ENCODE measurements at regions not wholly inside any gene's neighbourhood (a gene's known extent, or its start where the extent isn't known, plus 50 kb on each side); places are given as distances from the start of the nearest gene placed in this dataset.

DNA sequence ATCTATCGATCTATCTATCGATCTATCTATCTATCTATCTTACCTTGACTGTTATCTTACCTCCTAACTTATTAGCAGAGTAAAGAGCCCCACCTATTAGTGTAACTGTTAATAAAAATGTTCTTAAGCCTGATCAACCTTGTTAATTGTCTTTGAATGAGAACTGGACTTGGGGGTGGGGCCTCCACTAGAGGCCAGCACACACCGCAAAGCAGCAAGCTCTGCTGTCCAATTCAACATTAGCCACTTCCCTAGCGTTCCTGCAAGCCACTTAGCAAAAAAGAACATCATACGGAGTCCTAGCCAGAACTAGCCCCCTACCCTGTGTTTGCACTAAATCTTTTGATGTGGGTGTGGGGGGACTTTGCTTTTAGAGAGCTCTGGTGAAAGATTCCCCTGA lies 515.8 kb downstream of the KDM4C start:
- H3K36me3 ChIP-seq (ENCODE audit: low read length) = no peaks in the 10 kb centered on the region
- no peaks in the 10 kb centered on the region for H3F3A ChIP-seq (ENCODE audit: insufficient read depth)
- no peak overlapping the region for H3K9ac ChIP-seq (ENCODE audit: low read length)
- no peak for TF ChIP-seq EZH2phosphoT487 (conservative IDR thresholded peaks at IDR 0.05; ENCODE audit: low read length)
- TF ChIP-seq, protein P1, sequence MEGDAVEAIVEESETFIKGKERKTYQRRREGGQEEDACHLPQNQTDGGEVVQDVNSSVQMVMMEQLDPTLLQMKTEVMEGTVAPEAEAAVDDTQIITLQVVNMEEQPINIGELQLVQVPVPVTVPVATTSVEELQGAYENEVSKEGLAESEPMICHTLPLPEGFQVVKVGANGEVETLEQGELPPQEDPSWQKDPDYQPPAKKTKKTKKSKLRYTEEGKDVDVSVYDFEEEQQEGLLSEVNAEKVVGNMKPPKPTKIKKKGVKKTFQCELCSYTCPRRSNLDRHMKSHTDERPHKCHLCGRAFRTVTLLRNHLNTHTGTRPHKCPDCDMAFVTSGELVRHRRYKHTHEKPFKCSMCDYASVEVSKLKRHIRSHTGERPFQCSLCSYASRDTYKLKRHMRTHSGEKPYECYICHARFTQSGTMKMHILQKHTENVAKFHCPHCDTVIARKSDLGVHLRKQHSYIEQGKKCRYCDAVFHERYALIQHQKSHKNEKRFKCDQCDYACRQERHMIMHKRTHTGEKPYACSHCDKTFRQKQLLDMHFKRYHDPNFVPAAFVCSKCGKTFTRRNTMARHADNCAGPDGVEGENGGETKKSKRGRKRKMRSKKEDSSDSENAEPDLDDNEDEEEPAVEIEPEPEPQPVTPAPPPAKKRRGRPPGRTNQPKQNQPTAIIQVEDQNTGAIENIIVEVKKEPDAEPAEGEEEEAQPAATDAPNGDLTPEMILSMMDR (IDR thresholded peaks at IDR 0.05; ENCODE audit: insufficient read depth, low read length, poor library complexity, severe bottlenecking) = no peak
- H3K4me2 ChIP-seq (ENCODE audit: low read depth, low read length, poor library complexity, severe bottlenecking) = no peak overlapping the region
- H3K27ac ChIP-seq (ENCODE audit: low read depth, low read length) = no peak overlapping the region
- no peaks in the 10 kb centered on the region for H3K9me2 ChIP-seq (replicated peaks; ENCODE audit: insufficient read depth, low read length)
- no peaks in the 10 kb centered on the region for H3K79me2 ChIP-seq (ENCODE audit: insufficient read depth, low read length)
- no peaks in the 10 kb centered on the region for H3K27me3 ChIP-seq (ENCODE audit: low read length)
- no peak overlapping the region for H3K4me3 ChIP-seq (ENCODE audit: insufficient read depth, low read length, poor library complexity, severe bottlenecking)
- no peaks in the 10 kb centered on the region for H3K9me3 ChIP-seq (ENCODE audit: insufficient read depth, low read length)
- H4K20me1 ChIP-seq (ENCODE audit: low read depth, low read length) = no peaks in the 10 kb centered on the region
- no peak overlapping the region for H2AFZ ChIP-seq (ENCODE audit: low read depth, low read length, severe bottlenecking)

DNA sequence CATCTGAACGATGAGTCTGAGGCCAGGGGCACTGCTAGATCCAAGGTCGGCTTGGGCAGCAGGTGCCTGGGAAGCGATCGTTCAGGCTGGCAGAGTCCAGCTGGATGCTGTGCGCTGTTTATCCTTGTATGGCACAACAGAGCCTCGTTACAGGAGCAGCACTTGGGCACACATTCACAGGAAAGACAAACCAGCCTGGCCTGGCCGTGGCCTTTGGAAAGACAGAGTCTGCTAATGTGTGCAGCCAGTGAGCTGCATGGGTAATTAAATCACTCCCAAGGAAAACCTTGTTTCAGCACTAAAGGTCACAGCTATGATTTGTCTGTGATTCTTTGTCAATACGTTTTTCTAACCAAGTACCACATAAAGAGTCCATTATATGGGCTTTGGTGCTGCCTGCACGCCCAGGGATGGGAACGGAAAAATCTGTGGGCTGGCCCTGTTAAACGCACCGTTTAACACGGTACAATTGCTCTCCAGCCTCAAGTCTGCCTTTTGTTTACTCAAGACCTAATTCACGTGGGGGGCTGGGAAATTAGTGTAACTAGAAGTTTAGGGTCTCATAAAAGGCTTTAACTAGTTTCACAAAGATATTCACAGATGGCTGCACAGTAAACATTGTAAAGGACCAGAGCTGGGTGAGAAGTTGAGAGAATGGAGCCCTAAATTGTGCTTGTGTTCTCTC lies 509.3 kb downstream of the KDM4C start:
- Histone ChIP-seq H3K27ac (ENCODE audit: low read depth, low read length) (no peak overlapping the region), H3K36me3 (ENCODE audit: low read length) (no peaks in the 10 kb centered on the region), H3K79me2 (ENCODE audit: insufficient read depth, low read length) (no peaks in the 10 kb centered on the region), H3K4me2 (ENCODE audit: low read depth, low read length, poor library complexity, severe bottlenecking) (no peak overlapping the region), H3K9me3 (ENCODE audit: insufficient read depth, low read length) (no peaks in the 10 kb centered on the region), H3K4me3 (ENCODE audit: insufficient read depth, low read length, poor library complexity, severe bottlenecking) (no peak overlapping the region), H3K27me3 (ENCODE audit: low read length) (no peaks in the 10 kb centered on the region), H4K20me1 (ENCODE audit: low read depth, low read length) (no peaks in the 10 kb centered on the region), H2AFZ (ENCODE audit: low read depth, low read length, severe bottlenecking) (no peak overlapping the region), H3K9ac (ENCODE audit: low read length) (no peak overlapping the region), H3F3A (ENCODE audit: insufficient read depth) (no peaks in the 10 kb centered on the region), H3K9me2 (replicated peaks; ENCODE audit: insufficient read depth, low read length) (no peaks in the 10 kb centered on the region)
- TF ChIP-seq, protein P1 (IDR thresholded peaks at IDR 0.05; ENCODE audit: insufficient read depth, low read length, poor library complexity, severe bottlenecking) = no peak
- no peak for TF ChIP-seq EZH2phosphoT487 (conservative IDR thresholded peaks at IDR 0.05; ENCODE audit: low read length)

DNA sequence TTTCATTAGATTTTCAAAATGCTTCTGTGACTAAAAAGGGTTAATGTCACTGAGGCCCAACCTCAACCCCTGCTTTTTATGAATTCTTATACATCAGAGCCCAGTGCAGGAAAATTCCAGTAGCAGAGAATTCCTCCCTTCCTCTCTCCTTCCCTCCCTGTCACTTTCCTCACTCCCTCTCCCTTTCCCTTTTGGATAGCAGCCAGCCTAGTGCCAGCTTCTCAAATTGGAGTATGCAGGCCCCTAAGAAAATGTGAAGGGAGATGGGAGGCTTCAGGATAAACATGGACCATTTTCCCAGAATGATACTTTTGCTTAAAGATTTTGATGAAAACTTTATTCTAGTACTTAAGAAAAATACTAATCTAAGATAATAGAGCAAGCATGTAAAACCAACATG lies 507.4 kb downstream of the KDM4C start:
- H3K79me2 ChIP-seq (ENCODE audit: insufficient read depth, low read length) = no peaks in the 10 kb centered on the region
- no peaks in the 10 kb centered on the region for H3K9me3 ChIP-seq (ENCODE audit: insufficient read depth, low read length)
- no peak overlapping the region for H2AFZ ChIP-seq (ENCODE audit: low read depth, low read length, severe bottlenecking)
- H4K20me1 ChIP-seq (ENCODE audit: low read depth, low read length) = no peaks in the 10 kb centered on the region
- H3K36me3 ChIP-seq (ENCODE audit: low read length) = no peaks in the 10 kb centered on the region
- no peaks in the 10 kb centered on the region for H3K9me2 ChIP-seq (replicated peaks; ENCODE audit: insufficient read depth, low read length)
- no peaks in the 10 kb centered on the region for H3F3A ChIP-seq (ENCODE audit: insufficient read depth)
- no peaks in the 10 kb centered on the region for H3K27me3 ChIP-seq (ENCODE audit: low read length)
- TF ChIP-seq EZH2phosphoT487 (conservative IDR thresholded peaks at IDR 0.05; ENCODE audit: low read length) = no peak
- TF ChIP-seq, protein P1 (IDR thresholded peaks at IDR 0.05; ENCODE audit: insufficient read depth, low read length, poor library complexity, severe bottlenecking) = no peak
- no peak overlapping the region for H3K9ac ChIP-seq (ENCODE audit: low read length)
- H3K27ac ChIP-seq (ENCODE audit: low read depth, low read length) = no peak overlapping the region
- H3K4me3 ChIP-seq (ENCODE audit: insufficient read depth, low read length, poor library complexity, severe bottlenecking) = no peak overlapping the region
- no peak overlapping the region for H3K4me2 ChIP-seq (ENCODE audit: low read depth, low read length, poor library complexity, severe bottlenecking)

Data from SU-DHL-6 (cell line).